ENCODE measurements at regions not wholly inside any gene's neighbourhood (a gene's known extent, or its start where the extent isn't known, plus 50 kb on each side); places are given as distances from the start of the nearest gene placed in this dataset.
A peak's percentile ranks its signal among the peaks of the same experiment; 100 is the strongest.

DNA sequence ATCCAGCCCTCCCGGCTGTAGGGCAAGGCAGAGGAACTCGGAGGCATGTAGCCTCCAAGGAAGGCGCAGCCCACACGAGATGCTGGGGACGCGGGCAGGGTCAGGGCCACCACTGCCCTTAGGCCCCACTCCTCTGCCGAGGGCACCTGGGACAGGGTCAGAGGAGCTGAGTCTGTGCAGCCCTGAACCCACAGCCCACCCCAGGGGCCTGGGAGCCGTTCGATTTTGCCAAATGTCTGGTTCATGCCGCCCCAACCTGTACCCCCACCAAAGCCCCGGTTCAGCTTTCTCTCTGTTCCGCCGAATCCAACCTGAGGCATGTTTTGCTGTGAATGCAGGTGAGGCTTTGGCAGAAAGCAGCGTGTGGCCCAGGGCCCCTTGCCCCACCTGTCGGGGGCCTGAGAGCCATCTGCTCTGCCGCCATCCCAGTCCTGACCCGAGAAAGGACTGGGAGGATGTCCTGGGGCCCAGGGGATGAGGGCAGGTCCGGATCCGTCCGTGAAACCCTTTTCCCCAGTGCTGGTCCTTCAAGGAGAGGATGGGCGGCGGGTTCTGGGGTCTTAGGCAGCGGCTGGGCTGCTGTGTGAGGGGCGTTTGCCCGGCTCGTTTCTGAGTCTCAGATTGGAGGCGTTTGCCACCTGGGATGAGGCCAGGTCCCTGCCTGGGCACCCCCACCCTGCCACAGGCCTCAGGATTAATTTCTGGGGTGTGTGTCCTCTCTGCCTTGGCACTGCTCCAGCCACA is 79.3 kb upstream of the GATA5 start:
- peak overlapping the region in 1 of 2 donors; percentile 14 for H3K4me3 ChIP-seq (ENCODE audit: low read depth in 1 of 2, low read length in 2 of 2)
- H3K27me3 ChIP-seq (ENCODE audit: control insufficient read depth in 1 of 2, insufficient read depth in 2 of 2, low read length in 2 of 2): peaks cover 0 to 10% of the 10 kb centered on the region in 2 donors
- peaks cover 60% of the 10 kb centered on the region for H3K4me1 ChIP-seq (ENCODE audit: insufficient read depth, low read length)
- H3K9me3 ChIP-seq (ENCODE audit: low read length): no peaks in the 10 kb centered on the region
- peak overlapping the region; percentile 78 for H3K27ac ChIP-seq (ENCODE audit: low read depth, low read length)
- no peaks in the 10 kb centered on the region for H3K36me3 ChIP-seq (ENCODE audit: insufficient read depth, low read length)
- H3K9ac ChIP-seq (ENCODE audit: low read length): no peak overlapping the region

GRCh38 chr20:62555642-62556420 is 80.0 kb upstream of the GATA5 start:
- Histone ChIP-seq H3K36me3 (ENCODE audit: insufficient read depth, low read length) (no peaks in the 10 kb centered on the region), H3K4me3 (ENCODE audit: low read depth in 1 of 2, low read length in 2 of 2) (no peak overlapping the region), H3K27ac (ENCODE audit: low read depth, low read length) (peak overlapping the region; percentile 78), H3K9me3 (ENCODE audit: low read length) (no peaks in the 10 kb centered on the region), H3K4me1 (ENCODE audit: insufficient read depth, low read length) (peaks cover 67% of the 10 kb centered on the region), H3K9ac (ENCODE audit: low read length) (no peak overlapping the region), H3K27me3 (ENCODE audit: control insufficient read depth in 1 of 2, insufficient read depth in 2 of 2, low read length in 2 of 2) (peaks cover 0 to 5% of the 10 kb centered on the region in 2 donors)

GRCh38 chr20:62557462-62557861 is 81.7 kb upstream of the GATA5 start:
- no peaks in the 10 kb centered on the region for H3K27me3 ChIP-seq (ENCODE audit: control insufficient read depth in 1 of 2, insufficient read depth in 2 of 2, low read length in 2 of 2)
- H3K36me3 ChIP-seq (ENCODE audit: insufficient read depth, low read length): no peaks in the 10 kb centered on the region
- H3K27ac ChIP-seq (ENCODE audit: low read depth, low read length): no peak overlapping the region
- no peak overlapping the region for H3K9ac ChIP-seq (ENCODE audit: low read length)
- H3K9me3 ChIP-seq (ENCODE audit: low read length): no peaks in the 10 kb centered on the region
- H3K4me3 ChIP-seq (ENCODE audit: low read depth in 1 of 2, low read length in 2 of 2): no peak overlapping the region
- H3K4me1 ChIP-seq (ENCODE audit: insufficient read depth, low read length): peaks cover 80% of the 10 kb centered on the region

DNA sequence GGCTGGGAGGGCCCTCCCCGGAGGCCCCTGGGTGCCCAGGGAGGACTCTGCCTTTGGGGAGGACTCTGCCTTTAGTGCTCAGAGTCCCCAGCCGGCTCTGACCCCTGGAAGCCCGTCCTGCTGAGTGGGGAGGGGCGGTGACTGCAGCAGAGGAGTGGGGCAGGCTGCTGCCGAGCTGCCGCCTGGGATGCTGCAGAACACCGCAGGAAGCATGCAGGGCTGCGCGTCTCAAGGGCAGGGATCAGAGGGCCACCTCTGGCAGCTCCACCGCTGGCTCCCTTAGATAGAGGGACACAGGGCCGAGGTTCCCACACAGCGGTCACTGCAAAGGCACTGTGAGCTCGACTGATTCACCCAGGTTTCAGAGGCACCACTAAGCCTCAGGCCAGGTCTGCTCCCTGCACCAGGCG is 82.2 kb upstream of the GATA5 start:
- H3K36me3 ChIP-seq (ENCODE audit: insufficient read depth, low read length): no peaks in the 10 kb centered on the region
- no peak overlapping the region for H3K9ac ChIP-seq (ENCODE audit: low read length)
- H3K27me3 ChIP-seq (ENCODE audit: control insufficient read depth in 1 of 2, insufficient read depth in 2 of 2, low read length in 2 of 2): no peaks in the 10 kb centered on the region
- H3K27ac ChIP-seq (ENCODE audit: low read depth, low read length): no peak overlapping the region
- no peaks in the 10 kb centered on the region for H3K9me3 ChIP-seq (ENCODE audit: low read length)
- H3K4me3 ChIP-seq (ENCODE audit: low read depth in 1 of 2, low read length in 2 of 2): peak overlapping the region; percentile 4 to 18
- H3K4me1 ChIP-seq (ENCODE audit: insufficient read depth, low read length): peaks cover 77% of the 10 kb centered on the region

DNA sequence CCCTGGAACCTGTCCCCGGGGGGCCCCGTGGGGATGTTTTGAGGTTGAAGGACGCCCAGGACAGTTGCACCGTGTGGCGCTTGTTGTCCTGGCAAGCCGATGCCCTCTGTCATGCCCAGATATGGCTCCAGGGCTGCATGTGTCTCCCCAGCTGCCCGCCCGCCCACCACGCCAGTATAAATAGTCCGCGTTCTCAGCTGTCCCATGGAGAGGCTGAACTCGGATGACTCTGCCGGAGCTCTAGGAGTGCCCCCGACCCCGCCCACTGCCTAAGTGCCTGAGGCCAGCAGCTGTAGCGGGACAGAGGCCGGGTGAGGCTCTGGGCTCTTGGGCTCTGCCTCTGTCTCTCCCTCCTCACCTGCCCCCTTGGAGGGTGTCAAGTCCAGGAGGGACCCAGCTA is 83.0 kb upstream of the GATA5 start:
- Histone ChIP-seq H3K9me3 (ENCODE audit: low read length) (no peaks in the 10 kb centered on the region), H3K4me1 (ENCODE audit: insufficient read depth, low read length) (peaks cover 72% of the 10 kb centered on the region), H3K36me3 (ENCODE audit: insufficient read depth, low read length) (no peaks in the 10 kb centered on the region), H3K4me3 (ENCODE audit: low read depth in 1 of 2, low read length in 2 of 2) (no peak overlapping the region), H3K27ac (ENCODE audit: low read depth, low read length) (no peak overlapping the region), H3K9ac (ENCODE audit: low read length) (no peak overlapping the region), H3K27me3 (ENCODE audit: control insufficient read depth in 1 of 2, insufficient read depth in 2 of 2, low read length in 2 of 2) (no peaks in the 10 kb centered on the region)

GRCh38 chr20:62560162-62560561 is 82.1 kb upstream of the SLCO4A1 start:
- Histone ChIP-seq H3K4me1 (ENCODE audit: insufficient read depth, low read length) (peaks cover 67% of the 10 kb centered on the region), H3K36me3 (ENCODE audit: insufficient read depth, low read length) (no peaks in the 10 kb centered on the region), H3K4me3 (ENCODE audit: low read depth in 1 of 2, low read length in 2 of 2) (no peak overlapping the region), H3K27ac (ENCODE audit: low read depth, low read length) (no peak overlapping the region), H3K27me3 (ENCODE audit: control insufficient read depth in 1 of 2, insufficient read depth in 2 of 2, low read length in 2 of 2) (no peaks in the 10 kb centered on the region), H3K9ac (ENCODE audit: low read length) (no peak overlapping the region), H3K9me3 (ENCODE audit: low read length) (no peaks in the 10 kb centered on the region)

DNA sequence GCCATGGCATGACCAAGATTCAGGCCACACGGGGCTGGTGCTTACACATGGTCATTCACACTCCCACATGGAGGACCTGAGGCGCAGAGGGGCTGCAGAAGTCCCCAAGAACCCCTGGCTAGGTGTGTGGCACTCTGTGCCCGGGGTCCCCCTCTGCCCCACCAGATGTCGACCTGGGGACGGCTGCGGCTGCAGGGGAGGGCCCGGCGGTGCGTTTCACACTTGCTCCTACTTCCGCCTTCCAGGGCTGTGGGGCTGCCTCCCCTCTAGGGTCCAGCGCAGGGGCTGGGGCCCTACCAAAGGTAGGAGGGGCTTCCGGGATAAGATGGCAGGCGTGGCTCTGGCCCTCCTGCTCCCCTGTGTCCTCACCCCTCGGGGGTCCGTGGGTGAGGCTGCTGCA is 81.1 kb upstream of the SLCO4A1 start:
- no peaks in the 10 kb centered on the region for H3K9me3 ChIP-seq (ENCODE audit: low read length)
- H3K27ac ChIP-seq (ENCODE audit: low read depth, low read length): no peak overlapping the region
- peaks cover 59% of the 10 kb centered on the region for H3K4me1 ChIP-seq (ENCODE audit: insufficient read depth, low read length)
- no peaks in the 10 kb centered on the region for H3K27me3 ChIP-seq (ENCODE audit: control insufficient read depth in 1 of 2, insufficient read depth in 2 of 2, low read length in 2 of 2)
- no peak overlapping the region for H3K4me3 ChIP-seq (ENCODE audit: low read depth in 1 of 2, low read length in 2 of 2)
- no peak overlapping the region for H3K9ac ChIP-seq (ENCODE audit: low read length)
- H3K36me3 ChIP-seq (ENCODE audit: insufficient read depth, low read length): no peaks in the 10 kb centered on the region

GRCh38 chr20:62561948-62562347 is 80.4 kb upstream of the SLCO4A1 start:
- peaks cover 51% of the 10 kb centered on the region for H3K4me1 ChIP-seq (ENCODE audit: insufficient read depth, low read length)
- H3K27me3 ChIP-seq (ENCODE audit: control insufficient read depth in 1 of 2, insufficient read depth in 2 of 2, low read length in 2 of 2): no peaks in the 10 kb centered on the region
- H3K36me3 ChIP-seq (ENCODE audit: insufficient read depth, low read length): no peaks in the 10 kb centered on the region
- no peak overlapping the region for H3K4me3 ChIP-seq (ENCODE audit: low read depth in 1 of 2, low read length in 2 of 2)
- H3K27ac ChIP-seq (ENCODE audit: low read depth, low read length): no peak overlapping the region
- no peaks in the 10 kb centered on the region for H3K9me3 ChIP-seq (ENCODE audit: low read length)
- no peak overlapping the region for H3K9ac ChIP-seq (ENCODE audit: low read length)

- Histone ChIP-seq H3K4me3 (ENCODE audit: low read depth in 1 of 2, low read length in 2 of 2) (no peak overlapping the region), H3K27ac (ENCODE audit: low read depth, low read length) (no peak overlapping the region), H3K9ac (ENCODE audit: low read length) (no peak overlapping the region), H3K36me3 (ENCODE audit: insufficient read depth, low read length) (no peaks in the 10 kb centered on the region), H3K9me3 (ENCODE audit: low read length) (no peaks in the 10 kb centered on the region), H3K4me1 (ENCODE audit: insufficient read depth, low read length) (peaks cover 42% of the 10 kb centered on the region), H3K27me3 (ENCODE audit: control insufficient read depth in 1 of 2, insufficient read depth in 2 of 2, low read length in 2 of 2) (no peaks in the 10 kb centered on the region)
Measured at GRCh38 chr20:62562831-62563230, 79.5 kb upstream of the SLCO4A1 start.

DNA sequence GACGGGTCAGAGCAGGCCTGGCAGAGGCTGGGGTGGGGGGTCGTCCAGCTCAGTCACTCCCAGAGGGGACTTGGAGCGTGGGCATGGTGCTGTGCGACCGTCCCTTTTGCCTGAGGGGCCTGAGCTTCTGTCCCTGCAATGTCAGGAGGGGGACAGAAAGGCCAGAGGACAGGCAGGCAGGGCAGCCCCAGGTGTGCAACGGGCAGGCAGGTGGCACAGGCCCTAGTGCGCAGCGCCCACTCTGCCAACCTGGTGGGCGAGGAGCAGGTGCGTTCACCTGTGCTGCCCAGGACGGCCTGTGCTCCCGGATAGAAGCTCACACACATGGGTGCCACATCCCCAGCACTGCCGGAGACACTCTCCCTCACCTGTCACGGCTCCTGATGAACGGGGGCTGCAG is 78.7 kb upstream of the SLCO4A1 start:
- H3K4me3 ChIP-seq (ENCODE audit: low read depth in 1 of 2, low read length in 2 of 2): no peak overlapping the region
- peaks cover 35% of the 10 kb centered on the region for H3K4me1 ChIP-seq (ENCODE audit: insufficient read depth, low read length)
- no peaks in the 10 kb centered on the region for H3K27me3 ChIP-seq (ENCODE audit: control insufficient read depth in 1 of 2, insufficient read depth in 2 of 2, low read length in 2 of 2)
- H3K9ac ChIP-seq (ENCODE audit: low read length): no peak overlapping the region
- H3K27ac ChIP-seq (ENCODE audit: low read depth, low read length): no peak overlapping the region
- H3K9me3 ChIP-seq (ENCODE audit: low read length): no peaks in the 10 kb centered on the region
- no peaks in the 10 kb centered on the region for H3K36me3 ChIP-seq (ENCODE audit: insufficient read depth, low read length)

- H3K9ac ChIP-seq (ENCODE audit: low read length): no peak overlapping the region
- H3K4me1 ChIP-seq (ENCODE audit: insufficient read depth, low read length): peaks cover 27% of the 10 kb centered on the region
- H3K27ac ChIP-seq (ENCODE audit: low read depth, low read length): no peak overlapping the region
- H3K4me3 ChIP-seq (ENCODE audit: low read depth in 1 of 2, low read length in 2 of 2): no peak overlapping the region
- H3K27me3 ChIP-seq (ENCODE audit: control insufficient read depth in 1 of 2, insufficient read depth in 2 of 2, low read length in 2 of 2): no peaks in the 10 kb centered on the region
- no peaks in the 10 kb centered on the region for H3K9me3 ChIP-seq (ENCODE audit: low read length)
- no peaks in the 10 kb centered on the region for H3K36me3 ChIP-seq (ENCODE audit: insufficient read depth, low read length)
Measured at GRCh38 chr20:62564456-62565245, 77.7 kb upstream of the SLCO4A1 start.
